ENCODE measurements at regions not wholly inside any gene's neighbourhood (a gene's known extent, or its start where the extent isn't known, plus 50 kb on each side); places are given as distances from the start of the nearest gene placed in this dataset.

- no peak overlapping the region for H3K27ac Mint-ChIP-seq
- no peak overlapping the region for H3K27ac ChIP-seq (ENCODE audit: low read depth)
- no peaks in the 10 kb centered on the region for H3F3A ChIP-seq (replicated peaks; ENCODE audit: low read depth)
- H3K27me3 ChIP-seq (ENCODE audit: insufficient read depth), result no peaks in the 10 kb centered on the region
- H3K4me3 ChIP-seq, result no peak overlapping the region
- H3K4me1 ChIP-seq (ENCODE audit: insufficient read depth), result no peaks in the 10 kb centered on the region
- H2AFZ ChIP-seq, result no peak overlapping the region
- no peak overlapping the region for H3K4me3 Mint-ChIP-seq
- no peaks in the 10 kb centered on the region for H4K20me1 ChIP-seq (replicated peaks; ENCODE audit: insufficient read depth)
- no peak overlapping the region for H3K4me2 ChIP-seq
- no peaks in the 10 kb centered on the region; the same call in 1 of the 3 replicates for H3K9me3 Mint-ChIP-seq
- H3K79me2 ChIP-seq (replicated peaks; ENCODE audit: insufficient read depth), result no peaks in the 10 kb centered on the region
- ATAC-seq (no peak), DNase-seq (ENCODE audit: low spot score) (no peak)
- TF ChIP-seq ZNF462 (CRISPR knock-in tag; IDR thresholded peaks at IDR 0.05) (no peak), ZNF331 (CRISPR knock-in tag; IDR thresholded peaks at IDR 0.05; ENCODE audit: low read depth) (no peak), CTCF (conservative IDR thresholded peaks at IDR 0.05; ENCODE audit: low read depth in 2 of 2) (no peak), STAT1 (IDR thresholded peaks at IDR 0.05; ENCODE audit: unreplicated experiment) (no peak), EZH2 (IDR thresholded peaks at IDR 0.05; ENCODE audit: low read depth, unreplicated experiment) (no peak), ZNF114 (CRISPR knock-in tag; IDR thresholded peaks at IDR 0.05) (no peak), CREB1 (CRISPR knock-in tag; IDR thresholded peaks at IDR 0.05; ENCODE audit: low read depth) (no peak), NANOG (IDR thresholded peaks at IDR 0.05; ENCODE audit: borderline replicate concordance) (no peak), ETS1 (IDR thresholded peaks at IDR 0.05) (no peak), POLR2AphosphoS5 (IDR thresholded peaks at IDR 0.05; ENCODE audit: low read depth) (no peak), JUNB (IDR thresholded peaks at IDR 0.05; ENCODE audit: unreplicated experiment) (no peak), REST (IDR thresholded peaks at IDR 0.05; ENCODE audit: unreplicated experiment) (no peak), EZH2phosphoT487 (IDR thresholded peaks at IDR 0.05; ENCODE audit: unreplicated experiment) (no peak)
- no peaks in the 10 kb centered on the region for H3K36me3 Mint-ChIP-seq (ENCODE audit: low read depth)
- H3K36me3 ChIP-seq (ENCODE audit: insufficient read depth), result no peaks in the 10 kb centered on the region
- no peaks in the 10 kb centered on the region for H3K9me2 ChIP-seq (ENCODE audit: insufficient read depth)
- H3K4me1 Mint-ChIP-seq, result no peaks in the 10 kb centered on the region
- H3K27me3 Mint-ChIP-seq (ENCODE audit: insufficient read depth, low read depth, poor library complexity), result no peaks in the 10 kb centered on the region
Measured at GRCh38 chr1:100649146-100649545, 70.4 kb upstream of the VCAM1 start.
